HepG2 (cell line): ENCODE measurements at regions not wholly inside any gene's neighbourhood (a gene's known extent, or its start where the extent isn't known, plus 50 kb on each side); places are given as distances from the start of the nearest gene placed in this dataset.

ENCODE experiments used
- ATAC-seq: fragments of 200-7000 bp; cut with Tn5 transposase; 3 replicates; pipeline ENCODE4 v1.9.1; 2020; ENCODE audit warnings: mild to moderate bottlenecking, moderate library complexity
- BruUV-seq: library from RNA; stranded (reverse); fragments of 400-500 nt; replicated peaks from 2 replicates; lab custom pipeline; 2021; lab: Mats Ljungman, UMichigan
- CTCF ChIA-PET: fragments of 300-600 bp; formaldehyde crosslinking; extraction: SDS; loops from one replicate; lab custom pipeline; 2021; ENCODE audit warnings: low total read pairs, inconsistent platforms, low intra/inter-chr PET ratio; lab: Yijun Ruan, JAX
- POLR2A ChIA-PET: fragments of 350-600 bp; sonication (Branson Sonifier 250); formaldehyde crosslinking; loops from one replicate; lab custom pipeline; 2020; ENCODE audit warnings: antibody characterized with exemption, inconsistent platforms; lab: Yijun Ruan, JAX
- DNase-seq: peaks from one replicate; pipeline ENCODE4 v3.0.0-alpha.2; 2015; ENCODE audit warnings: low spot score
- FAIRE-seq: peaks from 3 replicates; lab custom pipeline; 2011; peaks lifted over from hg19 to GRCh38; lab: Jason Lieb, UNC
- H2AFZ ChIP-seq: one replicate; pipeline ENCODE4 v1.6.1; 2011; ENCODE audit warnings: low read length, inconsistent platforms
- H3K27ac ChIP-seq: fragments of 300-600 bp; 3 replicates; pipeline ENCODE4 v1.8.0; 2011; ENCODE audit warnings: mixed run types, mild to moderate bottlenecking, mixed read lengths, low read length, inconsistent platforms; ENCODE audit not compliant: insufficient read depth; ENCODE audit errors: extremely low read length
- H3K27me3 ChIP-seq, 2 experiments: fragments of 200-600 bp in 1 of 2; 2 replicates in 1 of 2; 3 replicates in 1 of 2; pipeline versions ENCODE4 v1.6.0 to v1.8.0; 2011; ENCODE audit warnings: low read length in 2 of 2, mild to moderate bottlenecking in 2 of 2, moderate library complexity in 2 of 2, inconsistent platforms in 1 of 2; ENCODE audit not compliant: insufficient read depth in 2 of 2, control insufficient read depth in 1 of 2
- H3K36me3 ChIP-seq, 2 experiments: fragments of 200-600 bp in 1 of 2; replicated peaks in 1 of 2; 2 replicates in 1 of 2; 3 replicates in 1 of 2; pipeline versions ENCODE4 v1.5.1 to v1.8.0; 2011; ENCODE audit warnings: low read length in 2 of 2, inconsistent platforms in 1 of 2; ENCODE audit not compliant: insufficient read depth in 2 of 2, control insufficient read depth in 1 of 2
- H3K4me1 ChIP-seq: 2 replicates; pipeline ENCODE4 v1.5.1; 2012; ENCODE audit warnings: low read length, inconsistent platforms; ENCODE audit not compliant: insufficient read depth
- H3K4me2 ChIP-seq: 2 replicates; pipeline ENCODE4 v1.6.0; 2011; ENCODE audit warnings: low read depth, low read length, inconsistent platforms
- H3K4me3 ChIP-seq, 3 experiments: fragments of 200-600 bp in 1 of 3; sonication (generic), shearing (Covaris generic) in 1 of 3; replicated peaks in 1 of 3; 2 replicates each; pipeline ENCODE4 v1.5.1; 2011 to 2016; ENCODE audit warnings: low read length in 3 of 3, inconsistent platforms in 2 of 3, low read depth in 2 of 3, mild to moderate bottlenecking in 2 of 3, control low read depth in 1 of 3, mixed read lengths in 1 of 3; ENCODE audit not compliant: insufficient read depth in 1 of 3
- H3K79me2 ChIP-seq: one replicate; pipeline ENCODE4 v1.6.1; 2011; ENCODE audit warnings: low read length, inconsistent platforms; ENCODE audit not compliant: insufficient read depth
- H3K9ac ChIP-seq: 2 replicates; pipeline ENCODE4 v1.6.0; 2011; ENCODE audit warnings: mild to moderate bottlenecking, low read depth, low read length, inconsistent platforms; ENCODE audit not compliant: insufficient read depth
- H3K9me3 ChIP-seq: 2 replicates; pipeline ENCODE4 v1.5.1; 2012; ENCODE audit warnings: mild to moderate bottlenecking, low read length
- H4K20me1 ChIP-seq: 2 replicates; pipeline ENCODE4 v1.6.0; 2011; ENCODE audit warnings: inconsistent platforms, mild to moderate bottlenecking, low read length, moderate library complexity; ENCODE audit not compliant: insufficient read depth
- GABPA ChIP-seq, 2 experiments: IDR thresholded peaks; 2 replicates each; pipeline ENCODE4 v1.6.1; 2011 to 2016; ENCODE audit warnings: low read depth in 2 of 2, low read length in 1 of 2, missing biosample characterization in 1 of 2, missing genetic modification characterization in 1 of 2
- HMGA1 ChIP-seq: sonication (generic); formaldehyde crosslinking; conservative IDR thresholded peaks from 2 replicates; pipeline ENCODE4 v1.4.0; 2020; ENCODE audit warnings: missing genetic modification reagents
- TBL1XR1 ChIP-seq: fragments of 150-350 bp; IDR thresholded peaks from 2 replicates; pipeline ENCODE4 v1.6.1; 2014; ENCODE audit warnings: borderline replicate concordance, low read length; ENCODE audit not compliant: partially characterized antibody
- WGBS: methylation state at CpG from one replicate; pipeline ENCODE4 v1.1.6; 2017; ENCODE audit warnings: low lambda C conversion rate; 5-methylcytosine and 5-hydroxymethylcytosine counted together
- in situ Hi-C: cut with HindIII; loops from 2 replicates; pipeline ENCODE4 v1.10.0; 2017; ENCODE audit warnings: low pct_unique_long_range_greater_than_20kb; ENCODE audit not compliant: extremely low pct_ligation_motif_present
- intact Hi-C: fragments of 100-400 bp; cut with micrococcal nuclease; formaldehyde crosslinking; loops from one replicate; pipeline ENCODE4 v1.10.0; 2022; ENCODE audit not compliant: unreplicated experiment
- TF ChIP-seq, protein P1 (sequence below): sonication (generic); formaldehyde crosslinking; IDR thresholded peaks from 2 replicates; pipeline ENCODE4 v1.9.0; 2021; ENCODE audit warnings: mild to moderate bottlenecking, missing genetic modification reagents
- TF ChIP-seq, protein P2 (sequence below): sonication (generic); formaldehyde crosslinking; IDR thresholded peaks from 2 replicates; pipeline ENCODE4 v1.5.0; 2020; ENCODE audit warnings: mild to moderate bottlenecking, missing genetic modification reagents

DNA sequence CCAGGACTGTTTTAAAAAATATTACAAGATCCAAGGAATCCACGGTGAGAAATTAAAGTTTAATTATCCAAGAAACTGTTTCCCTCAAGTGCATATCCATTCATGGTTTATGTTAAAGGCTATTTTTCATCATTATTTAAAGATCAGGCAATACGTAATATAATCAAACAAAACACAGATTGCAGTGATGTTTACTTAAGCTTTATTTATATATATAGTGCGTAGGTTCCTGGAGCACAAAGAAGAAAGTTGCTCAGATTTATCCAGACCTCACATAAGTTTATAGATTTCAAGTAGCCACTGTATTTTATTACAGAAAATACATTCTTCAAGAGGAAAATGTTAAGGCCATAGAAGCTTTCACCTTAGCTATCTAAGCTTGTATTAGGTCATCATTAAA is 210.0 kb upstream of the KLF14 start:
- no peak for ATAC-seq
- no TSS peak for BruUV-seq
- H4K20me1 ChIP-seq, result no peaks in the 10 kb centered on the region; the same call in 1 of the 2 replicates
- CTCF ChIA-PET, result no interaction called here
- 91% methylated on average over 3 of the region's 3 CpGs for WGBS
- H3K27me3 ChIP-seq, result no peaks in the 10 kb centered on the region
- H3K79me2 ChIP-seq, result peaks cover 45% of the 10 kb centered on the region
- no peak overlapping the region for H3K4me3 ChIP-seq
- TF ChIP-seq, protein P1, sequence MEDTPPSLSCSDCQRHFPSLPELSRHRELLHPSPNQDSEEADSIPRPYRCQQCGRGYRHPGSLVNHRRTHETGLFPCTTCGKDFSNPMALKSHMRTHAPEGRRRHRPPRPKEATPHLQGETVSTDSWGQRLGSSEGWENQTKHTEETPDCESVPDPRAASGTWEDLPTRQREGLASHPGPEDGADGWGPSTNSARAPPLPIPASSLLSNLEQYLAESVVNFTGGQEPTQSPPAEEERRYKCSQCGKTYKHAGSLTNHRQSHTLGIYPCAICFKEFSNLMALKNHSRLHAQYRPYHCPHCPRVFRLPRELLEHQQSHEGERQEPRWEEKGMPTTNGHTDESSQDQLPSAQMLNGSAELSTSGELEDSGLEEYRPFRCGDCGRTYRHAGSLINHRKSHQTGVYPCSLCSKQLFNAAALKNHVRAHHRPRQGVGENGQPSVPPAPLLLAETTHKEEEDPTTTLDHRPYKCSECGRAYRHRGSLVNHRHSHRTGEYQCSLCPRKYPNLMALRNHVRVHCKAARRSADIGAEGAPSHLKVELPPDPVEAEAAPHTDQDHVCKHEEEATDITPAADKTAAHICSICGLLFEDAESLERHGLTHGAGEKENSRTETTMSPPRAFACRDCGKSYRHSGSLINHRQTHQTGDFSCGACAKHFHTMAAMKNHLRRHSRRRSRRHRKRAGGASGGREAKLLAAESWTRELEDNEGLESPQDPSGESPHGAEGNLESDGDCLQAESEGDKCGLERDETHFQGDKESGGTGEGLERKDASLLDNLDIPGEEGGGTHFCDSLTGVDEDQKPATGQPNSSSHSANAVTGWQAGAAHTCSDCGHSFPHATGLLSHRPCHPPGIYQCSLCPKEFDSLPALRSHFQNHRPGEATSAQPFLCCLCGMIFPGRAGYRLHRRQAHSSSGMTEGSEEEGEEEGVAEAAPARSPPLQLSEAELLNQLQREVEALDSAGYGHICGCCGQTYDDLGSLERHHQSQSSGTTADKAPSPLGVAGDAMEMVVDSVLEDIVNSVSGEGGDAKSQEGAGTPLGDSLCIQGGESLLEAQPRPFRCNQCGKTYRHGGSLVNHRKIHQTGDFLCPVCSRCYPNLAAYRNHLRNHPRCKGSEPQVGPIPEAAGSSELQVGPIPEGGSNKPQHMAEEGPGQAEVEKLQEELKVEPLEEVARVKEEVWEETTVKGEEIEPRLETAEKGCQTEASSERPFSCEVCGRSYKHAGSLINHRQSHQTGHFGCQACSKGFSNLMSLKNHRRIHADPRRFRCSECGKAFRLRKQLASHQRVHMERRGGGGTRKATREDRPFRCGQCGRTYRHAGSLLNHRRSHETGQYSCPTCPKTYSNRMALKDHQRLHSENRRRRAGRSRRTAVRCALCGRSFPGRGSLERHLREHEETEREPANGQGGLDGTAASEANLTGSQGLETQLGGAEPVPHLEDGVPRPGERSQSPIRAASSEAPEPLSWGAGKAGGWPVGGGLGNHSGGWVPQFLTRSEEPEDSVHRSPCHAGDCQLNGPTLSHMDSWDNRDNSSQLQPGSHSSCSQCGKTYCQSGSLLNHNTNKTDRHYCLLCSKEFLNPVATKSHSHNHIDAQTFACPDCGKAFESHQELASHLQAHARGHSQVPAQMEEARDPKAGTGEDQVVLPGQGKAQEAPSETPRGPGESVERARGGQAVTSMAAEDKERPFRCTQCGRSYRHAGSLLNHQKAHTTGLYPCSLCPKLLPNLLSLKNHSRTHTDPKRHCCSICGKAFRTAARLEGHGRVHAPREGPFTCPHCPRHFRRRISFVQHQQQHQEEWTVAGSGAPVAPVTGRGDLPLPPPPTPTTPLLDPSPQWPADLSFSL (CRISPR knock-in tag), result no peak
- TF ChIP-seq HMGA1 (CRISPR knock-in tag), result no peak
- TF ChIP-seq, protein P2, sequence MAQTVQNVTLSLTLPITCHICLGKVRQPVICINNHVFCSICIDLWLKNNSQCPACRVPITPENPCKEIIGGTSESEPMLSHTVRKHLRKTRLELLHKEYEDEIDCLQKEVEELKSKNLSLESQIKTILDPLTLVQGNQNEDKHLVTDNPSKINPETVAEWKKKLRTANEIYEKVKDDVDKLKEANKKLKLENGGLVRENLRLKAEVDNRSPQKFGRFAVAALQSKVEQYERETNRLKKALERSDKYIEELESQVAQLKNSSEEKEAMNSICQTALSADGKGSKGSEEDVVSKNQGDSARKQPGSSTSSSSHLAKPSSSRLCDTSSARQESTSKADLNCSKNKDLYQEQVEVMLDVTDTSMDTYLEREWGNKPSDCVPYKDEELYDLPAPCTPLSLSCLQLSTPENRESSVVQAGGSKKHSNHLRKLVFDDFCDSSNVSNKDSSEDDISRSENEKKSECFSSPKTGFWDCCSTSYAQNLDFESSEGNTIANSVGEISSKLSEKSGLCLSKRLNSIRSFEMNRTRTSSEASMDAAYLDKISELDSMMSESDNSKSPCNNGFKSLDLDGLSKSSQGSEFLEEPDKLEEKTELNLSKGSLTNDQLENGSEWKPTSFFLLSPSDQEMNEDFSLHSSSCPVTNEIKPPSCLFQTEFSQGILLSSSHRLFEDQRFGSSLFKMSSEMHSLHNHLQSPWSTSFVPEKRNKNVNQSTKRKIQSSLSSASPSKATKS, result no peak
- no peak for TF ChIP-seq TBL1XR1
- no peak for TF ChIP-seq GABPA (IDR thresholded peaks at IDR 0.05; ENCODE audit: low read depth, low read length)
- no peak for TF ChIP-seq GABPA (CRISPR knock-in tag; IDR thresholded peaks at IDR 0.05; ENCODE audit: low read depth)
- TF ChIP-seq, all 625 proteins: peak for 0
- in situ Hi-C loops (no loop called here), intact Hi-C loops (loop anchor here (5.0 kb wide), 1 partner anchor 53 kb away; no protein-coding TSS in a partner anchor)
- Histone ChIP-seq H3K9ac (no peak overlapping the region), H3K4me2 (no peak overlapping the region), H3K27ac (no peak overlapping the region), H3K36me3 (peaks cover 4 to 6% of the 10 kb centered on the region in 2 experiments; a peak in 3 of 5 replicates), H3K4me1 (peaks cover 85% of the 10 kb centered on the region), H2AFZ (no peak overlapping the region), H3K9me3 (no peaks in the 10 kb centered on the region)
- POLR2A ChIA-PET, result no interaction called here
- FAIRE-seq, result no peak
- DNase-seq, result no peak
